HCT116 (cell line): ENCODE measurements at regions not wholly inside any gene's neighbourhood (a gene's known extent, or its start where the extent isn't known, plus 50 kb on each side); places are given as distances from the start of the nearest gene placed in this dataset.

ENCODE experiments used
- ATAC-seq: fragments of 200-7000 bp; cut with Tn5 transposase; 2 replicates; pipeline ENCODE4 v1.9.1; 2020; ENCODE audit warnings: mild to moderate bottlenecking, moderate library complexity
- BruUV-seq: library from RNA; stranded (reverse); fragments of 400-500 nt; replicated peaks from 2 replicates; lab custom pipeline; 2021; lab: Mats Ljungman, UMichigan
- CTCF ChIA-PET: fragments of 300-600 bp; sonication (Branson Sonifier 250); formaldehyde crosslinking; loops from one replicate; lab custom pipeline; 2021; ENCODE audit warnings: antibody characterized with exemption; lab: Charles Lee
- POLR2A ChIA-PET: fragments of 300-600, 350-600 bp; sonication (Branson Sonifier 250); formaldehyde crosslinking; loops from one replicate; lab custom pipeline; 2021; ENCODE audit warnings: antibody characterized with exemption; lab: Charles Lee
- RAD21 ChIA-PET, 2 experiments: fragments of 300-600 bp; sonication (Branson Sonifier 250); formaldehyde crosslinking; loops; one replicate each; lab custom pipeline; 2023; ENCODE audit warnings: low total read pairs in 2 of 2; ENCODE audit not compliant: uncharacterized antibody in 2 of 2, unreplicated experiment in 2 of 2, low non-redundant PET in 1 of 2; lab: Charles Lee
- DNase-seq: peaks from one replicate; pipeline ENCODE4 v3.0.0-alpha.2; 2010; ENCODE audit warnings: low read depth, low spot score
- H2AFZ ChIP-seq: fragments of 200-600 bp; shearing (Covaris generic), sonication (generic); 2 replicates; pipeline ENCODE4 v1.6.1; 2017; ENCODE audit warnings: low read depth, mixed run types, mixed read lengths, antibody characterized with exemption, low read length; ENCODE audit not compliant: poor library complexity, severe bottlenecking
- H3K27ac ChIP-seq: 2 replicates; pipeline ENCODE4 v1.5.1; 2012; ENCODE audit warnings: low read depth, low read length
- H3K27me3 ChIP-seq: fragments of 200-600 bp; sonication (generic); 2 replicates; pipeline ENCODE4 v1.6.1; 2016; ENCODE audit warnings: mixed run types, low read length, mixed read lengths; ENCODE audit not compliant: insufficient read depth
- H3K36me3 ChIP-seq, 2 experiments: fragments of 200-500 bp in 1 of 2; fragments of 200-600 bp in 1 of 2; sonication (Bioruptor generic) in 1 of 2; sonication (generic) in 1 of 2; 2 replicates each; pipeline versions ENCODE4 v1.5.1 to v1.6.1; 2014 to 2016; ENCODE audit warnings: low read length in 2 of 2, inconsistent platforms in 1 of 2, mixed read lengths in 1 of 2, mixed run types in 1 of 2; ENCODE audit not compliant: insufficient read depth in 2 of 2, control insufficient read depth in 1 of 2
- H3K4me1 ChIP-seq, 2 experiments: fragments of 200-600 bp in 1 of 2; sonication (generic) in 1 of 2; 2 replicates each; pipeline versions ENCODE4 v1.5.1 to v1.6.1; 2012 to 2017; ENCODE audit warnings: low read length in 2 of 2, inconsistent platforms in 1 of 2, mild to moderate bottlenecking in 1 of 2, mixed read lengths in 1 of 2, mixed run types in 1 of 2, moderate library complexity in 1 of 2; ENCODE audit not compliant: insufficient read depth in 2 of 2, control insufficient read depth in 1 of 2
- H3K4me2 ChIP-seq: fragments of 200-600 bp; sonication (generic); 2 replicates; pipeline ENCODE4 v1.6.1; 2017; ENCODE audit warnings: mixed run types, low read length, mixed read lengths
- H3K4me3 ChIP-seq, 2 experiments: fragments of 200-600 bp in 1 of 2; sonication (generic) in 1 of 2; replicated peaks in 1 of 2; 2 replicates each; pipeline ENCODE4 v1.5.1; 2011 to 2016; ENCODE audit warnings: low read length in 2 of 2, control low read depth in 1 of 2, low read depth in 1 of 2, mild to moderate bottlenecking in 1 of 2, mixed read lengths in 1 of 2, mixed run types in 1 of 2
- H3K79me2 ChIP-seq: fragments of 200-600 bp; sonication (generic); 2 replicates; pipeline ENCODE4 v1.6.1; 2017; ENCODE audit warnings: mild to moderate bottlenecking, mixed run types, low read length, moderate library complexity, mixed read lengths; ENCODE audit not compliant: insufficient read depth
- H3K9ac ChIP-seq: fragments of 200-600 bp; sonication (generic); 2 replicates; pipeline ENCODE4 v1.6.1; 2016; ENCODE audit warnings: low read length, mixed read lengths
- H3K9me2 ChIP-seq: fragments of 200-600 bp; sonication (generic), shearing (Covaris generic); 2 replicates; pipeline ENCODE4 v1.6.1; 2017; ENCODE audit warnings: mixed run types, mild to moderate bottlenecking, moderate library complexity; ENCODE audit not compliant: insufficient read depth
- H3K9me3 ChIP-seq, 2 experiments: fragments of 200-500 bp in 1 of 2; fragments of 200-600 bp in 1 of 2; sonication (Bioruptor generic) in 1 of 2; sonication (generic) in 1 of 2; 2 replicates each; pipeline ENCODE4 v1.6.1; 2014 to 2017; ENCODE audit warnings: low read length in 2 of 2, mixed read lengths in 2 of 2, inconsistent platforms in 1 of 2, low read depth in 1 of 2, mild to moderate bottlenecking in 1 of 2, mixed run types in 1 of 2, moderate library complexity in 1 of 2; ENCODE audit not compliant: control insufficient read depth in 1 of 2, insufficient read depth in 1 of 2
- H4K20me1 ChIP-seq: fragments of 200-600 bp; sonication (generic), shearing (Covaris generic); 2 replicates; pipeline ENCODE4 v1.6.1; 2017; ENCODE audit warnings: mixed run types, mild to moderate bottlenecking, moderate library complexity; ENCODE audit not compliant: insufficient read depth
- ATF3 ChIP-seq: IDR thresholded peaks from 2 replicates; pipeline ENCODE4 v1.6.1; 2012
- CEBPB ChIP-seq: IDR thresholded peaks from 2 replicates; pipeline ENCODE4 v1.6.1; 2012; ENCODE audit warnings: low read depth
- CTCF ChIP-seq, 3 experiments: fragments of 200-600 bp in 1 of 3; sonication (generic) in 1 of 3; IDR thresholded peaks in 2 of 3; conservative IDR thresholded peaks in 1 of 3; 2 replicates each; pipeline ENCODE4 v1.5.1; 2012 to 2017; ENCODE audit warnings: low read depth in 2 of 3, low read length in 2 of 3, antibody characterized with exemption in 1 of 3, borderline replicate concordance in 1 of 3, control low read depth in 1 of 3, mild to moderate bottlenecking in 1 of 3, mixed read lengths in 1 of 3, mixed run types in 1 of 3, moderate library complexity in 1 of 3; ENCODE audit not compliant: insufficient read depth in 1 of 3
- EGR1 ChIP-seq: IDR thresholded peaks from 2 replicates; pipeline ENCODE4 v1.6.1; 2012; ENCODE audit warnings: low read depth
- ELF1 ChIP-seq: IDR thresholded peaks from 2 replicates; pipeline ENCODE4 v1.6.1; 2012; ENCODE audit warnings: low read depth, borderline replicate concordance
- EZH2phosphoT487 ChIP-seq: fragments of 200-600 bp; IDR thresholded peaks from 2 replicates; pipeline ENCODE4 v1.6.1; 2018; ENCODE audit warnings: antibody characterized with exemption, borderline replicate concordance
- FOSL1 ChIP-seq: IDR thresholded peaks from 2 replicates; pipeline ENCODE4 v1.6.1; 2012; ENCODE audit warnings: low read depth
- JUND ChIP-seq: IDR thresholded peaks from 2 replicates; pipeline ENCODE4 v1.6.1; 2012
- MAX ChIP-seq: IDR thresholded peaks from 2 replicates; pipeline ENCODE4 v1.6.1; 2012
- POLR2A ChIP-seq: IDR thresholded peaks from 2 replicates; pipeline ENCODE4 v1.7.0; 2011; ENCODE audit warnings: borderline replicate concordance; ENCODE audit not compliant: insufficient read depth, insufficient read length; ENCODE audit errors: extremely low read depth
- POLR2AphosphoS5 ChIP-seq: IDR thresholded peaks from 2 replicates; pipeline ENCODE4 v1.6.1; 2011; ENCODE audit warnings: mild to moderate bottlenecking, low read depth, low read length, moderate library complexity
- RAD21 ChIP-seq: IDR thresholded peaks from 2 replicates; pipeline ENCODE4 v1.6.1; 2012; ENCODE audit warnings: low read depth, mild to moderate bottlenecking
- SIN3A ChIP-seq: IDR thresholded peaks from 2 replicates; pipeline ENCODE4 v1.6.1; 2012; ENCODE audit warnings: low read depth
- SP1 ChIP-seq: IDR thresholded peaks from 2 replicates; pipeline ENCODE4 v1.6.1; 2012; ENCODE audit warnings: low read depth
- SRF ChIP-seq: IDR thresholded peaks from 2 replicates; pipeline ENCODE4 v1.6.1; 2012; ENCODE audit warnings: low read depth
- TCF7L2 ChIP-seq: IDR thresholded peaks from 2 replicates; pipeline ENCODE4 v1.7.0; 2011; ENCODE audit warnings: borderline replicate concordance, inconsistent platforms; ENCODE audit not compliant: insufficient read depth, insufficient read length; ENCODE audit errors: extremely low read depth
- ZBTB33 ChIP-seq: IDR thresholded peaks from 2 replicates; pipeline ENCODE4 v1.6.1; 2011; ENCODE audit warnings: mild to moderate bottlenecking, low read length, moderate library complexity; ENCODE audit not compliant: insufficient replicate concordance; ENCODE audit errors: extremely low read depth
- intact Hi-C: fragments of 100-400 bp; cut with micrococcal nuclease; formaldehyde crosslinking; loops from 2 replicates; pipeline ENCODE4 v1.10.0; 2022

GRCh38 chr19:29031216-29031615, 181.7 kb downstream of the UQCRFS1 start:
- H3K36me3 ChIP-seq: no peaks in the 10 kb centered on the region
- no peak for TF ChIP-seq POLR2A
- TF ChIP-seq CTCF (IDR thresholded peaks at IDR 0.05 in 2 of 3, conservative IDR thresholded peaks at IDR 0.05 in 1 of 3; ENCODE audit: borderline replicate concordance in 1 of 3, insufficient read depth in 1 of 3, low read depth in 2 of 3, low read length in 2 of 3): no peak
- no peak for TF ChIP-seq SP1
- TF ChIP-seq FOSL1: no peak
- TF ChIP-seq ATF3: no peak
- TF ChIP-seq RAD21: no peak
- no peak for TF ChIP-seq MAX
- TF ChIP-seq TCF7L2: no peak
- TF ChIP-seq SRF: no peak
- TF ChIP-seq EZH2phosphoT487: no peak
- TF ChIP-seq EGR1: no peak
- TF ChIP-seq ELF1: no peak
- TF ChIP-seq CEBPB: no peak
- no peak for TF ChIP-seq ZBTB33
- TF ChIP-seq JUND: no peak
- TF ChIP-seq POLR2AphosphoS5: no peak
- no peak for TF ChIP-seq SIN3A
- intact Hi-C loops: no loop called here
- ChIA-PET CTCF (no interaction called here), POLR2A (no interaction called here), RAD21 (no interaction called here)
- H3K4me2 ChIP-seq: no peak overlapping the region
- no peaks in the 10 kb centered on the region for H3K27me3 ChIP-seq
- no peak overlapping the region for H3K27ac ChIP-seq
- DNase-seq (no peak), ATAC-seq (no peak)
- H2AFZ ChIP-seq: no peak overlapping the region
- H3K9me3 ChIP-seq: peaks cover 0 to 17% of the 10 kb centered on the region in 2 experiments; a peak in 2 of 4 replicates
- H4K20me1 ChIP-seq: no peaks in the 10 kb centered on the region
- H3K79me2 ChIP-seq: no peaks in the 10 kb centered on the region
- H3K9me2 ChIP-seq: no peaks in the 10 kb centered on the region
- no peak overlapping the region for H3K9ac ChIP-seq
- no peaks in the 10 kb centered on the region for H3K4me1 ChIP-seq
- no TSS peak for BruUV-seq
- H3K4me3 ChIP-seq: no peak overlapping the region
